ENCODE measurements at regions not wholly inside any gene's neighbourhood (a gene's known extent, or its start where the extent isn't known, plus 50 kb on each side); places are given as distances from the start of the nearest gene placed in this dataset.
"Not testable (repeated sequence)": the region's sequence is repeated elsewhere in the genome, so short reads cannot be mapped to it uniquely, and the experiment has no call there.

- no peak for DNase-seq
Observed at GRCh38 chr13:39895254-39895653, 239.8 kb downstream of the COG6 start.

DNA sequence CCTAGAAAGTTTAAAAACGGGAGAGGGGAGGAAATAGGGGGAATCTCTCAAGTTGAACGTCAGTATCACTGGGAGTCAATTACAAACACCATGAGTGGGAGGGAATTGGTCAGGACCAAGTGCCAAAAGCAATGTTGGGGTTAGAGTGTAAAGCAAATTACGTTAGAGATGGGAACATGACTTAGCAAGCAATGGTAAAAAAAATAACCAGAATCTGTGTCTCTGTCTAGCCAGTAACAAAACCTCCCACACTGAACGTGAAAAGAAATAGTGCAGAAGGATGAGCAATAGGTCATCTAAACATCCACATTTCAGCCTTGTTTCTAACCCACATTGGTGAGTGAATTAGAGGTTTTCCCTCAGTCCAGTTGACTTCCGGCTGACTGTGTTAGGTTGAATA is 242.2 kb downstream of the COG6 start:
- no peak for DNase-seq

GRCh38 chr13:39900106-39900750 is 244.8 kb downstream of the COG6 start:
- no peak for DNase-seq

DNA sequence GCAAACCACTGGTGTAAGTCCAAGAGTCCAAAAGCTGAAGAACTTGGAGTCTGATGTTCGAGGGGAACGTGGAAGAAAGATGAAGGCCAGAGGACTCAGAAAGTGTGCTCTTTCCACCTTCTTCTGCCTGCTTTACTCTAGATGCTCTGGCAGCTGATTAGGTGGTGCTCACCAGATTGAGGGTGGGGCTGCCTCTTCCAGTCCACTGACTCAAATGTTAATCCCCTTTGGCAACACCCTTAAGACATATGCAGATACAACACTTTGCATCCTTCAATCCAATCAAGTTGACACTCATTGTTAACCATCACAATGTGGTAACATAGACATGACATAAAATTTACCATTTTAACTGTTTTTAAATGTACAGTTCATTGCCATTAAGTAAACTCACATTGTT is 249.5 kb downstream of the COG6 start:
- DNase-seq = no peak

DNA sequence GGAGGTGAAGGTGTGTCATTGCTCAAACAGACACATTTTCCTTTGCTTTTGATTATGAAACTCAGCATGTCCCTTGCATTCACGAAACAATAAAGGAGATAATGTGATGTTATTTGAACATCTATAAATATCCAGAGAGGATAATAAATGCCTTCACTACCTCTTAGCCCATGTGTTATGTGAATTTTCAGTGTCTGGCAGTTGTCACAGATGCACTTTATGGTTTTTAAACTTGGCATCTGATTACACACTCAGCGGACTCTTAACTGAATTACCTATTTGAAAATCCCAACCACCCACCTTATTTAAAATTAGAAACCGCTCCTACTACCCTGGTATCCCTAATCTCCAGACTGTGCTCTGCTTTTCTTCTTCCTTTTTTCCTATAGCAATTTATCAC is 254.2 kb downstream of the COG6 start:
- DNase-seq = no peak

GRCh38 chr13:39910041-39910440 is 254.6 kb downstream of the COG6 start:
- no peak for DNase-seq

DNA sequence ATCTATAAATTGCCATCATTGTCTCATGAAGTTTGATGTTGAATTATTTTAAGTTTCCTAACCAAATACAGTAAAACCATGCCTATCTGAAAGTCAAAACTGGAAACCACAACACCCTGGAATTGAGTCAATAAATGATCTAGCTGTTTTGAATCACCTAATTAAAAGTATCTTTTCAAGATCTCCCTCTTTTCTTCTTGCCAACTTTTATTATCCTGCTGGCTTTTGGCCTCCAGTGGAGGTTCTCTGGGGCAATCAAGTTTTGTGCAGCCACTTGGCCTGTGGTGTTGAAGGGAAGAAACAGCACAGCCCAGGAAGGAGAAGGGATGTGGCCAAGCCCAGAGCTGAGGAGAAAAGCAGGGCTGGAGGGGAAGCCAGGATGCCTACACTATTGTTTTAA is 255.4 kb downstream of the COG6 start:
- no peak for DNase-seq

DNA sequence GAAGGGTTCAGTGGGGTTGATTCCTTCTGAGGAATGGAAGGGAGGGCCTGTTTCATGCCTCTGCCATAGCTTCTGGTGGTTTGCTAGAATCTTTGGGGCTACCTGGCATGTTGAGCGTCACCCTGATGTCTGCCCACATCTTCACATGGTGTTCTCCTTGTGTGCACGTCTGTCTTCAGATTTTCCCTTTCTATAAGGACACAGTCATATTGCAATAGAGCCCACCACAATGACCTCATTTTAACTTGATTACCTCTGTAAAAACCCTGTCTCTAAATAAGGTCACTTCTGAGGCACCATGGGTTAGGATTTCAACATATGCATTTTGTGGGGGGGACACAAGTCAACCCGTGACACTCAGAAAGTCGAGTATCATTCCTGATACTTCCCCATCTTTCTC is 257.9 kb downstream of the COG6 start:
- no peak for DNase-seq

GRCh38 chr13:39913928-39914327 is 258.5 kb downstream of the COG6 start:
- DNase-seq = no peak

DNA sequence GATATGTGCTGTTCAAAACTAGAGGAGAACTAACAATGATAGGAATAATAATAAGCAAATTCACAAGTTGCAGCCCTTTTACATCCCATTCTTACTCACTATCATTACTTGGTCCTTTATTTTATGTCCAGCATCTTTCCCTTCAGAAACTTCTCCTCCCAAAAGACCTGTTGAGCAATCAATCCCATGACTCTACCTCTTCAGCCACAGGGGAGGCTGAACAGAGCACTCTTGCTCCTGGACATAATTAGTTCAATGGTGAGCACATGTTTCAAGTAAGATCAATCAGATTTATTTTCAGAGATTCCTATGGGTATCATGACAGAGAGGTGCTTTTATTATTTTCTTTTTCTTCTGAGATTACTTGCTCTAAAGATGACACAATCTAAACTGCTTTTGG is 260.0 kb downstream of the COG6 start:
- DNase-seq = no peak

- DNase-seq = no peak
Observed at GRCh38 chr13:39916330-39916729, 260.9 kb downstream of the COG6 start.

DNA sequence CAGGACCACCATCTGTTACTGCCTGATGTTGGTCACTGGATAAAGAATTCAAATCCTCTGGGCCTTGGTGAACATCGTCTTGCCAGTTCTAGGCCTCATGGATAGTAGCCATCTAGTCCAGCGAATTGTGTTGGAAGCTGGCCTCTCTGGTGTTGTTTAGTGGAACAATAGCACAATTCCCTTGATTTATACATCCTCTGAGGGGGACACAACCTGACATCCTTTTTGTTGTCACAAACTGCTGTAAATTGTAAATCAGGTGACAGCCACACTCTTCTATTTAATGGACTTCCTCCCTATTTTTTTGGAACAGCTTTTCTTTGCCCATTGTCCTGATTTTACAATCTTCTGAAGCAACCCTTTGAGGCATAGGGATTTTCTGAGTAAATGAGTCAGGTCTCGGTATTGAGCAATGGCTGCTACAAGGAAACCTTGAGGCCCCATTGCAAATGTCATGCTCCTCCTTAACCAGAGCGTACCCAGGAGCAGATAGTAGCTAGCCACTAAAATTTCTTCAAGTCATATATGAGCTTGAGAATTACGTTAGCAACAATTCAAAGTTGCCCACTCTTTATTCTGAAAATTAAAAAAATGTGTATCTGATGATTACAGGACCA is 263.3 kb downstream of the COG6 start:
- no peak for DNase-seq

- DNase-seq = no peak
Observed at GRCh38 chr13:39920613-39921012, 265.2 kb downstream of the COG6 start.

DNA sequence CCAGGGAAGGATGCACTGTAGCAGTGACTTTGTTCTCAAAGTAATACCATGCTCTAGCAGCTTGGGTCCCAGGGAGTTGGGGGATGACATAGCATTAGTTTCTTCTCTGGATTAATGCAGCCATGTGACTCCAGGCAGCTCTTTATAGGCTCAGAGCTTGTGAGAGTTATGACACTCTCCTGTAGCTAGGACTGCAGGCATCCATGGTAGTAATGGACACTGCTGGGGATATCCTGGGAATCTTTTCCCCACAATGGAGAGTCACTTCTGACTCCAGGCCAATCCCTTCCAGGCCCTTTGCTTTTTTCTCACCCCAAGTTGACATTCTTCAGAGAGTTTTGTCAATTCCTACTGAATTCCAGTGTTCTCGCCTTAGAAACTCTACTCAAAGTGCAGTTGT is 270.9 kb downstream of the COG6 start:
- no peak for DNase-seq

- no peak for DNase-seq
Observed at GRCh38 chr13:39928261-39928660, 272.8 kb downstream of the COG6 start.

DNA sequence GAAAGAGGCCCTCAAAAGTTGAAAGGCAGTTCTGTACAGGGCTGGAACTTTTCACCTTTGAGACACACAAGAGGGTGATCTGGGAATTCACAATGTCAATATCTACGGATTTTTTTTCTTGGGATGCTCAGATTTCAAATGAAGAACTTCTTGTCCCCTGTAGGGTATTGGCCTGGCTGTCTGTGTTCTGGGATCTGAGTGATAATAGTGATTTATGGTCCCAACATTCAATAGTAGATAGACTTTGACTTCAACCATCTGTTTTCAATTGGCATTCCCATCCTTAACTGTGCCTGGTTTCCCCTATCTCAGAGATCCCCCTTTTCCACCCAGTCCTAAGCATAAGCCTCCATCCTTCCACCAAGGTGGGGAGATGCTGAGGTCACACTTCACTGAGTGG is 274.1 kb downstream of the COG6 start:
- no peak for DNase-seq

DNA sequence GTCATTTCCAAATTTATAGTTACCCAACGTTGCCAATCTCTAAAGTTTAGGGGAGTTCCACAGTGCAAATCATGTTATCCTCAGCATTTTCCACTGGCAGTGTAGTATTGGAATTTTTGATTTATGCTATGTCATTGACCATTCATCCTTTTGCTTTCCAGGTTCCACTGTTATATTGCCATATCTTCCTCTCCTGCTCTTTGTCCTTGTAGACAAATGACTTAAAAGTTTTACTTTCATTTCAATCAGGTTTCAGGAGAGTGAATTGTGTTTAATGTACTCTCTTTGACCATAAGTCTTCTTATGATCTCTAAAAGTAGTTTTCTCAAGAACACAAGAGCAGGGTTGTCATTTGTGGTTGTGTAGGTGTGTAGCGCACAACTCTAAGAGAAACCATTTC is 274.6 kb downstream of the COG6 start:
- DNase-seq = no peak

- no peak for DNase-seq
Observed at GRCh38 chr13:39930544-39931444, 275.3 kb downstream of the COG6 start.

- no peak for DNase-seq
Observed at GRCh38 chr13:39931505-39931904, 276.0 kb downstream of the COG6 start.

DNA sequence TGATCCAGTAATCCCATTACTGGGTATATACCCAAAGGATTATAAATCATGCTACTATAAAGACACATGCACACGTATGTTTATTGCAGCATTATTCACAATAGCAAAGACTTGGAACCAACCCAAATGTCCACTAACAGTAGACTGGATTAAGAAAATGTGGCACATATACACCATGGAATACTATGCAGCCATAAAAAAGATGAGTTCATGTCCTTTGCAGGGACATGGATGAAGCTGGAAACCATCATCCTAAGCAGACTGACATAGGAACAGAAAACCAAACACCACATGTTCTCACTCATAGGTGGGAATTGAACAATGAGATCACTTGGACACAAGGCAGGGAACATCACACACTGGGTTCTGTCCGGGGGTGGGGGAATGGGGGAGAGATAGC is 277.1 kb downstream of the COG6 start:
- DNase-seq = not testable (repeated sequence)

DNA sequence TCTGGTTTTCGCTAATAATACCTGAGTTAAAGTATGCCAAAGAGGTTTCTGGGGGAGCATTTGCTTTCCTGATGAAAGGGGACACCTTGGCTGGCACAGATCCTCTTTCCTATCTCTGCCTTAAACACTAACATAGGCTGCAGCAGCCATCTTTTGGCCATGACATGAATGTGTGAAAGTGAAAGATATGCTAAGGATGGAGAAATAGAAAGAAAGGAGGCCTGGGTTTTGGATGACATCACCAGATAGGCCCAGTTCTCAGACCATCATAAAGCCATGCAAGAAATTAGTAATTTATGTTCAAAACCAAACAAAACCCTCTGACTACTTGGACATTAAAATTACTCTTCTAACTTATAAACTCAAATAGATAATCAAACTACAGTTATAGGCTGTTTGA is 279.7 kb downstream of the COG6 start:
- DNase-seq = no peak

GRCh38 chr13:39938596-39938995 is 283.1 kb downstream of the COG6 start:
- no peak for DNase-seq

- no peak for DNase-seq
Observed at GRCh38 chr13:39941236-39941635, 285.8 kb downstream of the COG6 start.

DNA sequence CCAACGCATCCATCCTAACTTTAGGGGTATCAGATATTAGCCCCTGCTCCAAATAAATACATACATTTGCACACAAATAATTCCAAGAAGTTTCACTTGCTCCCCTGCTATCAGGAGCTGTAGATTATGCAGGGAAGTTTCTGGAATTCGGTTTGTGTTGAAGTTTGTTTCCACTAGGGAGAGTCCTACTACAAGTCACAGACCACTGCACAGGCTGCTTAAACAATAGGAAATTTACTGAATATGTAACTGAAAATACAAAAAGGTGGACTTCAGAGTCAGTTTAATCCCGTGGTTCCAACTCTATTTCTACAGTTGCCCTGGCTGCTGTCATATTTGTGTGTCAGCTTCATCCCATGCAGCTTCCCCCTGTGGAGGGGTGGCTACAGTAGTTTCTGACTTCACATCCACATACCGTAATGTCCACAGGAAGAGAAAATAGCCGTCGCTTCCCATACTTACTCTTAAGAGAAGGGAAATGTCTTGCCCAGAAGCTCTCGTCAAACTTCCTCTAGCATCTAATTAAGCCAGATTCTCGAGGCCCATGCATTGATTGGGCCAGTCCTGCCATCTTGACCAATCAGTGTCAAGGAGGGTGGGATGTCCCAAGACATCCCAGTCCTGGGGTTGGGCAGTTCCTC is 286.6 kb downstream of the COG6 start:
- DNase-seq = no peak

Measured in NCI-H1092 (cell line).